ENCODE measurements at regions not wholly inside any gene's neighbourhood (a gene's known extent, or its start where the extent isn't known, plus 50 kb on each side); places are given as distances from the start of the nearest gene placed in this dataset.

DNA sequence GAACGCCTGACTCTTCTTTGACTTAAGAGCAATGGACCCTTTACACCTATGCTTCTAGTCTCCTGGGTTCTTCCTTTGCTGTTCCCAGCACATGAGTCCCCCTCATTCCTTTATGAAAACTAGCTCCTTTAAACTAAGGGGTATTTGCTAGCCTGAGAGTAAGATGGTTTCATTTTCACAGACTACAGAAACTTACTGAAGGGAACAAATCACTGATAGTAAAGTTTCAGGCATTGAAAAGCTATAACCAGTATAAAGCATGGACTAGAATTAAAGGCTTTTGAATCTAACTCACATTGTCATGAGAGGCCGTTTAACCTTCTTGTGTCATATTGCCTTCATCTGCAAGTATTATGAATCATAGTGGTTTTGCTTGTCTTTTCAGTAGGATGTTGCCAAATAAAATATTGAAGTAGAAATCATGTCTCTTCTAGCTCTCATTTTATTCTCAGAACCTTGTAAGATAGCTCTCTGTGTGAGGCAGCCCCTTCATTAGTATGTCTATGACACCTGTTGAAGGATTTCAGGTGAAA, 765.9 kb downstream of the NR2F2 start:
- no peak overlapping the region for H3K27ac ChIP-seq
- no peaks in the 10 kb centered on the region for H3K36me3 ChIP-seq
- no peaks in the 10 kb centered on the region for H3K9me3 ChIP-seq
- H3K4me1 ChIP-seq (ENCODE audit: control insufficient read depth in 1 of 2, insufficient read depth in 1 of 2, low read depth in 1 of 2, low read length in 1 of 2), result no peaks in the 10 kb centered on the region
- no peaks in the 10 kb centered on the region for H3K27me3 ChIP-seq
- no peak for TF ChIP-seq CTCF (IDR thresholded peaks at IDR 0.05)
- H3K4me3 ChIP-seq (ENCODE audit: low read depth in 1 of 2, low read length in 1 of 2), result no peak overlapping the region

DNA sequence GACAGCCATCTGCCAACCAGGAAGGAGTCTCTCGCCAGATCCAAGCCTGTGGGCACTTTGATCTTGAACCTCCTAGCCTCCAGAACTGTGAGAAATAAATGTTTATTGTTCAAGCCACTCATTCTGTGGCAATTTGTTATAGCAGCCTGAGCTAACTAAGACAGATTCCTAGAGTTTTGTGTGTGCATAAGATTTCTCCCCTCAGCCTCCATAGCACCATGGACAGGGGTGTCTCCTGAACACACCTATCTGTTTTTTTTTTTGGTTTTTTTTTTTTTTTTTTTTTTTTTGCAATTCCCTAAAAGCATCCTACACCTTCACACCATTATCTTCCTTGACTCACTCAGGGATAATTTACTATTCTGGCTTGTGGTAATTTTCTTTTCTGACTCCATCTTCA, 768.5 kb downstream of the NR2F2 start:
- Histone ChIP-seq H3K36me3 (no peaks in the 10 kb centered on the region), H3K27me3 (no peaks in the 10 kb centered on the region), H3K4me1 (ENCODE audit: control insufficient read depth in 1 of 2, insufficient read depth in 1 of 2, low read depth in 1 of 2, low read length in 1 of 2) (no peaks in the 10 kb centered on the region), H3K27ac (no peak overlapping the region), H3K4me3 (ENCODE audit: low read depth in 1 of 2, low read length in 1 of 2) (no peak overlapping the region), H3K9me3 (no peaks in the 10 kb centered on the region)
- TF ChIP-seq CTCF (IDR thresholded peaks at IDR 0.05), result no peak

DNA sequence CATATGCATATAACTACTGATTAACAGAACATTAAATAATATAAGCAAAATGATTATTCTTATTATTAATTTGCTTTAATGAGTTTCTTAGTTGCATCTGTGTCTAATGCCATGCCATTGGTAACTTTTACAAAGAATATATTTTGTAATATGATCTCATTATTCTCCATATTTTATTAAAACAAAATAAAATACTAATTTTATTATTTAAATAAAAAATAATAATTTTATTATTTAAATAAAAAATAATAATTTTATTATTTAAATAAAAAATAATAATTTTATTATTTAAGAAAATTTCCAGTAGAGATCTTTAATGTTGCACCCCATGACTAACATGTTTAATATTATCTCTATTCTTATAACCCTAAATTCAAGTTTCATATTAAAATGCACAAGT, 771.1 kb downstream of the NR2F2 start:
- H3K4me3 ChIP-seq (ENCODE audit: low read depth in 1 of 2, low read length in 1 of 2), result no peak overlapping the region
- no peak for TF ChIP-seq CTCF (IDR thresholded peaks at IDR 0.05)

GRCh38 chr15:97114900-97115760, 784.6 kb downstream of the NR2F2 start:
- Histone ChIP-seq H3K27ac (no peak overlapping the region), H3K4me1 (ENCODE audit: control insufficient read depth in 1 of 2, insufficient read depth in 1 of 2, low read depth in 1 of 2, low read length in 1 of 2) (no peaks in the 10 kb centered on the region), H3K27me3 (no peaks in the 10 kb centered on the region), H3K4me3 (ENCODE audit: low read depth in 1 of 2, low read length in 1 of 2) (no peak overlapping the region), H3K36me3 (no peaks in the 10 kb centered on the region), H3K9me3 (no peaks in the 10 kb centered on the region)
- TF ChIP-seq CTCF (IDR thresholded peaks at IDR 0.05), result no peak

More for the DNA sequence above, 771.1 kb downstream of the NR2F2 start:
- H3K36me3 ChIP-seq, result no peaks in the 10 kb centered on the region
- no peaks in the 10 kb centered on the region for H3K27me3 ChIP-seq
- no peaks in the 10 kb centered on the region for H3K9me3 ChIP-seq
- no peak overlapping the region for H3K27ac ChIP-seq
- H3K4me1 ChIP-seq (ENCODE audit: control insufficient read depth in 1 of 2, insufficient read depth in 1 of 2, low read depth in 1 of 2, low read length in 1 of 2), result no peaks in the 10 kb centered on the region

DNA sequence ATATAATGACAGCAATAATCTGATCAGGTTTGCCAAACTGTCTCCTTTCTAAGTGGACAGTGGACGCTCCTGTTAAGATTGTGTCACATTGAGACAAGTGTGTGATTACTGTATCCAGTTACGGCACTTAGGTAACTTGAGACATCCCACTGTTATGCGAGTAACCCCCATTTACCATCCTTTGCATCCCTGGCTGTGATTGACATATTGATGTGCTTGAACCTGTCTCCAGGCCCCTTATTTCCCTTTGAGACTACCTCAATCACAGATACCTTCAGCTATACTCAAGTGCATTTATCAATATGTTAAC, 785.2 kb downstream of the NR2F2 start:
- TF ChIP-seq CTCF (IDR thresholded peaks at IDR 0.05), result no peak
- H3K36me3 ChIP-seq, result no peaks in the 10 kb centered on the region
- no peaks in the 10 kb centered on the region for H3K9me3 ChIP-seq
- H3K4me3 ChIP-seq (ENCODE audit: low read depth in 1 of 2, low read length in 1 of 2), result no peak overlapping the region
- H3K4me1 ChIP-seq (ENCODE audit: control insufficient read depth in 1 of 2, insufficient read depth in 1 of 2, low read depth in 1 of 2, low read length in 1 of 2), result no peaks in the 10 kb centered on the region
- no peaks in the 10 kb centered on the region for H3K27me3 ChIP-seq
- H3K27ac ChIP-seq, result no peak overlapping the region
